ENCODE measurements at regions not wholly inside any gene's neighbourhood (a gene's known extent, or its start where the extent isn't known, plus 50 kb on each side); places are given as distances from the start of the nearest gene placed in this dataset.

DNA sequence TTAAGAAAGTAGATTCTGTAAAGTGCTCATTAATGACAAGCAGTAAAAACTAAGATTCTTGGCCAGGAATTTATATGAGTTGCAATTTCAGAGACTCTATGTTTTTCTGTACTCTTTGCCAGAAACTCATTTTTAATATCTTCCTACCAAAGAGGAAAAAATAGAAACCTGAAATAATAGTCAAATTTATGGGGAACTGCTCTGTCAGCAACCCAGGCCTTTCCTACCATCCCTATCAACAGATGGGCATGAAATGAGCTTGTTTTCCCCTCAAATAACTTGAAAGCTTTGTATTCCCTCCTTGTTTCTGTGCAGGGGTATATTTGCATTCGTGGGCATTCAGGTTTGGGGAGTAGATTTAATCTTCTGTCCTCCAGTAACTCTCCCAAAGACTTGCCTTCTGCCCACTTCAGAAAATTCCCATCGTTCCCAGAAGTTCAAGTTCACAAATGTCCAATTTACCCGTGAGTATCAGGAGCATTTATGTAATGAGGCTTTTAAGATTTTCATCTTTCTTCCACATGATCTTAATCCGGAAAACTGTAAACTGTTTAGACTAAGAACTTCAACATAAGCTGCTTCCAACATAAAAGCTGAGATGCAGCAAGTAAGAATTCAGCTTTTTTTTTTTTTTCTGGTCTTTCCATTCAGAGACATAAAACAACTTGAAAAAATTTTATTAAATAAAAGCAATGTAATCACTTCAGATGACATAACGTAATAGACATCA, 363.1 kb downstream of the EFNB2 start:
- Mint-ChIP-seq H3K9me3 (no peaks in the 10 kb centered on the region), H3K4me3 (no peak overlapping the region), H3K36me3 (ENCODE audit: low read depth) (no peaks in the 10 kb centered on the region), H3K4me1 (ENCODE audit: low read depth) (peaks cover 29% of the 10 kb centered on the region), H3K27me3 (ENCODE audit: insufficient read depth) (peaks cover 2% of the 10 kb centered on the region), H3K27ac (no peak overlapping the region)
- no peak for DNase-seq
- TF ChIP-seq, protein P1, sequence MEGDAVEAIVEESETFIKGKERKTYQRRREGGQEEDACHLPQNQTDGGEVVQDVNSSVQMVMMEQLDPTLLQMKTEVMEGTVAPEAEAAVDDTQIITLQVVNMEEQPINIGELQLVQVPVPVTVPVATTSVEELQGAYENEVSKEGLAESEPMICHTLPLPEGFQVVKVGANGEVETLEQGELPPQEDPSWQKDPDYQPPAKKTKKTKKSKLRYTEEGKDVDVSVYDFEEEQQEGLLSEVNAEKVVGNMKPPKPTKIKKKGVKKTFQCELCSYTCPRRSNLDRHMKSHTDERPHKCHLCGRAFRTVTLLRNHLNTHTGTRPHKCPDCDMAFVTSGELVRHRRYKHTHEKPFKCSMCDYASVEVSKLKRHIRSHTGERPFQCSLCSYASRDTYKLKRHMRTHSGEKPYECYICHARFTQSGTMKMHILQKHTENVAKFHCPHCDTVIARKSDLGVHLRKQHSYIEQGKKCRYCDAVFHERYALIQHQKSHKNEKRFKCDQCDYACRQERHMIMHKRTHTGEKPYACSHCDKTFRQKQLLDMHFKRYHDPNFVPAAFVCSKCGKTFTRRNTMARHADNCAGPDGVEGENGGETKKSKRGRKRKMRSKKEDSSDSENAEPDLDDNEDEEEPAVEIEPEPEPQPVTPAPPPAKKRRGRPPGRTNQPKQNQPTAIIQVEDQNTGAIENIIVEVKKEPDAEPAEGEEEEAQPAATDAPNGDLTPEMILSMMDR (IDR thresholded peaks at IDR 0.05) = no peak

DNA sequence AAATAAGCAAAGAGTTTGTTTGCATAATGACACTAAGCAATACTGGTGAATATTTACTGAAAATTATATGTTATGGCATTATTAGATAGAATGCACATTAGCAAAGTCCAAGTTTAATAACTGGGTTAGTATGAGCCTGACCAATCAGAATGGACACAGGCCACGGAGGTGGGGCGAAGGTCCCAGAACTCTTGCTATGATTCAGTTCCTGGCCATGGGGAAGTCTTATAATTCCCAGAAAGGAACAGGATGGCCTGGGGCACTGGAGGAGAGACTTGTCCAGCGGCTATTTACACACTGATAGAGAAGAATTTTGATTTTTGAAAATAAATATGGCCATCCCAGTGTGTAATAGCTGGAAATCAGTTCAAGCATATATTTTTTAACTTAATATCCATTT, 372.0 kb downstream of the EFNB2 start:
- DNase-seq = no peak
- Mint-ChIP-seq H3K4me1 (ENCODE audit: low read depth) (peaks cover 13% of the 10 kb centered on the region), H3K9me3 (peaks cover 13% of the 10 kb centered on the region), H3K4me3 (no peak overlapping the region), H3K36me3 (ENCODE audit: low read depth) (peaks cover 14% of the 10 kb centered on the region), H3K27ac (no peak overlapping the region), H3K27me3 (ENCODE audit: insufficient read depth) (no peaks in the 10 kb centered on the region)
- TF ChIP-seq, protein P1 (IDR thresholded peaks at IDR 0.05) = no peak

DNA sequence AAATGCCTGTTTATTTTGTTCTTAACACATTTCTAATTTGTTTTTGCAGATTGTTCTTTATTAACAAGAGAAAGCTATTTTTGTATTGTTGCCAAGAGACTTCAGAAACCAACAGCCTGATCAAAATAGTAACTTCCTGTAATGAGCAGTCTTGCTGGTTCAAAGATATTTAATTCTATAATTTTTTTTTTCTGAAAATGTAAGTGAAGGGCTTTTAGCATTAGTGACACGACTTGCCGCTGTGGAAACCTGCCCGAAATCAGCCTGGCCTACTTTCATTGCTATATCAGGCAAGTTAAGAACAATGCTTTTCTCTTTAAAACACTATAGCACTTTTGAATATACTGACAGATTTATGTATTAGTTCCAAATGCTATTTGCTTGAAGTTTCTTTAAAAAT, 374.3 kb downstream of the EFNB2 start:
- DNase-seq = no peak
- H3K27ac Mint-ChIP-seq = no peak overlapping the region
- H3K4me1 Mint-ChIP-seq (ENCODE audit: low read depth) = peaks cover 35% of the 10 kb centered on the region
- H3K36me3 Mint-ChIP-seq (ENCODE audit: low read depth) = peaks cover 14% of the 10 kb centered on the region
- no peak overlapping the region for H3K4me3 Mint-ChIP-seq
- H3K9me3 Mint-ChIP-seq = peaks cover 13% of the 10 kb centered on the region
- H3K27me3 Mint-ChIP-seq (ENCODE audit: insufficient read depth) = no peaks in the 10 kb centered on the region
- TF ChIP-seq, protein P1 (IDR thresholded peaks at IDR 0.05) = no peak

DNA sequence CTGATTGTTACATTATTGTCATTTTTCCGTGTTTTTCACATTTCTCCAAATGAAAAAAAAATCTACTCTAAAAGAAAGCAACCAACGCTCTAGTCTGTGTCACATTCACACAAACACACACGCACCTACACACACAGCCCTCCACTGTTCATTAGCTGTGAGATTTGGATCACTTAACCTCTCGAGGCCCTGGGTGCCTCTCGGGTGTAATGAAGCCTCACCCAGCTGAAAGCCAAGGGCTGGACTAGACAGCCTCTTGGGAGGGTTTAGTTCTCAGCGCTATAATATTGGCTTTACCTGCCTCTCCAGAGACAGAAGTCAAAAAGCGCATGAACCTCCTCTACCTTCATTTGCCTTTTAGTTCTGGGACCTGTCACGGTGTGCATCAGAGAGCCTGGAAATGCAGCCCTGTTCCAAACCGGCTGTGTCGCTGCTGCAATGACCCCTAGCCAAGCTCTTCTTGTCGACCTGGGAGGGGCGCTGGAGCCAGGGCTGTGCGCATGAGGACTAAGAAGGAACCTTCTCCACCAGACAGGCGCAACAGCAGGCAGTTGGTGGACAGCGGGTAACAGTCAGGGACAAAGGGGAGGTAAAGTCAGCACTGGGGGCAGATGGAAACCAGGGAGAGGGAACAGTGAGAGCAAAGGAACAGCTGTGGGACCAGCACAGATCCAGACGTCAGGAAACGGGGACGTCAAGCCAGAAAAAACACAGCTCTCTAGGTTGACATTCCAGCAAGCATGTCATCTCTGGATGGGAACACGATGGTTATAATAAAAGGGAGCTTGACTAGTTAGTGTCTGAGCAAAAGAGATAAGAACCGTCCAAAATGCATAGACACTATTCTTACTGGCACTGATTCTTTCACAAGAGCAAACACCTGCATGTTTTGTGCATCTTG, 375.9 kb downstream of the EFNB2 start:
- H3K9me3 Mint-ChIP-seq = peaks cover 4% of the 10 kb centered on the region
- H3K4me1 Mint-ChIP-seq (ENCODE audit: low read depth) = peaks cover 50% of the 10 kb centered on the region
- H3K27ac Mint-ChIP-seq = no peak overlapping the region
- no peak overlapping the region for H3K4me3 Mint-ChIP-seq
- no peaks in the 10 kb centered on the region for H3K27me3 Mint-ChIP-seq (ENCODE audit: insufficient read depth)
- TF ChIP-seq, protein P1 (IDR thresholded peaks at IDR 0.05) = no peak
- peaks cover 6% of the 10 kb centered on the region for H3K36me3 Mint-ChIP-seq (ENCODE audit: low read depth)
- DNase-seq = no peak

DNA sequence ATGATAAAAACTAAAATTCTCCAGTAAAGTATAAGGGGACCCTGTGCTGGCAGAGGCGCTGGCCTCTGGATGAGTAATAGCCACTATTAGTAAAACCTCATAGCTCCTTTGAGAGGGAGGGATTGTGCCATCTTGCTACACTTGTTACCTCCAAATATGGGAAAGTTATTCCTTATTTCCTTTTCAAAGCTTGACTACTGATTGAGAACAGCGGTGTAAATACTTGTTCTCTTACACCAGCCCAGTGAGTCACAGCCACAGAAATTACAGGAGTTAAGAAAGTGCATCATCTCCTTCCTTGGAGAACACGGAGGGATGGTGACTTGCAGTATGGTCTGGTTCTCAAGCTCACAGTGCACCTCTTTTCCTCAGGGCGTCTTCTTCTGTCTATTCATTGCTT, 379.0 kb downstream of the EFNB2 start:
- Mint-ChIP-seq H3K36me3 (ENCODE audit: low read depth) (peaks cover 14% of the 10 kb centered on the region), H3K4me3 (peak overlapping the region; percentile 54), H3K4me1 (ENCODE audit: low read depth) (peaks cover 73% of the 10 kb centered on the region), H3K27ac (peak overlapping the region; percentile 96), H3K27me3 (ENCODE audit: insufficient read depth) (no peaks in the 10 kb centered on the region; the same call in 1 of the 2 replicates), H3K9me3 (no peaks in the 10 kb centered on the region)
- DNase-seq = peak; percentile 99
- TF ChIP-seq, protein P1 (IDR thresholded peaks at IDR 0.05) = no peak
